ENCODE measurements at regions not wholly inside any gene's neighbourhood (a gene's known extent, or its start where the extent isn't known, plus 50 kb on each side); places are given as distances from the start of the nearest gene placed in this dataset.

GRCh38 chr4:120591038-120591437 is 331.5 kb downstream of the PRDM5 start:
- ATAC-seq (no peak), DNase-seq (no peak)
- intact Hi-C loops (cut with DNase I): no loop called here
- H3K4me3 ChIP-seq: no peak overlapping the region
- H3K27me3 ChIP-seq: no peaks in the 10 kb centered on the region
- TF ChIP-seq POLR2A (IDR thresholded peaks at IDR 0.05) (no peak), CTCF (IDR thresholded peaks at IDR 0.05) (no peak)
- WGBS (ENCODE audit: insufficient coverage, low coverage, low lambda C conversion rate, missing lambda C conversion rate): 32% methylated on average over 2 of the region's 2 CpGs
- no peaks in the 10 kb centered on the region for H3K9me3 ChIP-seq
- H3K27ac ChIP-seq: no peak overlapping the region
- no peaks in the 10 kb centered on the region for H3K36me3 ChIP-seq
- no peaks in the 10 kb centered on the region for H3K4me1 ChIP-seq

GRCh38 chr4:120589787-120590186 is 332.7 kb downstream of the PRDM5 start:
- intact Hi-C loops (cut with DNase I): no loop called here
- TF ChIP-seq CTCF (IDR thresholded peaks at IDR 0.05) (no peak), POLR2A (IDR thresholded peaks at IDR 0.05) (no peak)
- no peaks in the 10 kb centered on the region for H3K4me1 ChIP-seq
- ATAC-seq (no peak), DNase-seq (no peak)
- no peaks in the 10 kb centered on the region for H3K9me3 ChIP-seq
- H3K4me3 ChIP-seq: no peak overlapping the region
- H3K36me3 ChIP-seq: no peaks in the 10 kb centered on the region
- WGBS (ENCODE audit: insufficient coverage, low coverage, low lambda C conversion rate, missing lambda C conversion rate): 31% methylated on average over 2 of the region's 2 CpGs
- H3K27ac ChIP-seq: no peak overlapping the region
- no peaks in the 10 kb centered on the region for H3K27me3 ChIP-seq

GRCh38 chr4:120568731-120569130 is 353.8 kb downstream of the PRDM5 start:
- Histone ChIP-seq H3K9me3 (no peaks in the 10 kb centered on the region), H3K27me3 (no peaks in the 10 kb centered on the region), H3K27ac (no peak overlapping the region), H3K4me3 (no peak overlapping the region), H3K36me3 (no peaks in the 10 kb centered on the region), H3K4me1 (no peaks in the 10 kb centered on the region)
- ATAC-seq: no peak
- no peak for DNase-seq
- WGBS (ENCODE audit: insufficient coverage, low coverage, low lambda C conversion rate, missing lambda C conversion rate): 60% methylated on average over 2 of the region's 2 CpGs
- TF ChIP-seq CTCF (IDR thresholded peaks at IDR 0.05) (no peak), POLR2A (IDR thresholded peaks at IDR 0.05) (no peak)
- intact Hi-C loops (cut with DNase I): no loop called here

DNA sequence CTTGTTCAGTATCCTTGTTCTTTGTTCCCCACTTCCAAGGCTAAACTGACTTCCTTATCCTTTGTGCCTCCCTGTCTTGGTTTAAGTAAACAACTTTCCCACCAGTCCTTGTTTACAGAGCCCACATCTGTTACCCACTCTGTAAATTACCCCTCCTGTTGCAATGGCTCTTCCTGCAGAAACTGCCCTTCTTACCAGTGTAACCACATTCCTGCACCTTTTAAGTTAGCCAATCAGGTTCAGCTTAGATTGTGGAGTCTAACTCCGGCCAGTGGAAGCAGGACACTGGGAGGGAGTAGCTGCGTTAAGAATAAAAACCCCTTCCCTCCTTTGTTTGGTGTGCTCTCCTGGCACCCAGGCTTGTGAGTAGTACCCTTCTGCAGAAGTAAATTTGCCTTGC is 360.9 kb downstream of the PRDM5 start:
- H3K9me3 ChIP-seq: no peaks in the 10 kb centered on the region
- no peaks in the 10 kb centered on the region for H3K4me1 ChIP-seq
- H3K36me3 ChIP-seq: no peaks in the 10 kb centered on the region
- DNase-seq: no peak
- intact Hi-C loops (cut with DNase I): no loop called here
- H3K27me3 ChIP-seq: no peaks in the 10 kb centered on the region
- ATAC-seq: no peak
- H3K27ac ChIP-seq: no peak overlapping the region
- no peak overlapping the region for H3K4me3 ChIP-seq
- TF ChIP-seq POLR2A (IDR thresholded peaks at IDR 0.05) (no peak), CTCF (IDR thresholded peaks at IDR 0.05) (no peak)
- WGBS (ENCODE audit: insufficient coverage, low coverage, low lambda C conversion rate, missing lambda C conversion rate): 32% methylated on average over 2 of the region's 2 CpGs

- WGBS (ENCODE audit: insufficient coverage, low coverage, low lambda C conversion rate, missing lambda C conversion rate): 52% methylated on average over 2 of the region's 2 CpGs
- ATAC-seq: no peak
- DNase-seq: no peak
- TF ChIP-seq POLR2A (IDR thresholded peaks at IDR 0.05) (no peak), CTCF (IDR thresholded peaks at IDR 0.05) (no peak)
- Histone ChIP-seq H3K27me3 (no peaks in the 10 kb centered on the region), H3K4me1 (no peaks in the 10 kb centered on the region), H3K4me3 (no peak overlapping the region), H3K27ac (no peak overlapping the region), H3K9me3 (no peaks in the 10 kb centered on the region), H3K36me3 (no peaks in the 10 kb centered on the region)
- intact Hi-C loops (cut with DNase I): no loop called here
Observed at GRCh38 chr4:120557372-120557771, 365.2 kb downstream of the PRDM5 start.

All from right lobe of liver (tissue), 6 donors.